K562 (cell line): ENCODE measurements at regions not wholly inside any gene's neighbourhood (a gene's known extent, or its start where the extent isn't known, plus 50 kb on each side); places are given as distances from the start of the nearest gene placed in this dataset.

Experiments used
- ATAC-seq: fragments of 200-7000 bp; cut with Tn5 transposase; 3 replicates; pipeline ENCODE4 v1.9.1; 2020; ENCODE audit warnings: moderate library complexity
- BruUV-seq: library from RNA; stranded (reverse); fragments of 400-500 nt; replicated peaks from 2 replicates; lab custom pipeline; 2021; lab: Mats Ljungman, UMichigan
- CTCF ChIA-PET: fragments of 300-600 bp; formaldehyde crosslinking; extraction: SDS; loops from one replicate; lab custom pipeline; 2021; ENCODE audit warnings: low intra/inter-chr PET ratio; lab: Yijun Ruan, JAX
- POLR2A ChIA-PET: fragments of 300-600, 350-650 bp; sonication (Branson Sonifier 250); formaldehyde crosslinking; extraction: SDS; loops from one replicate; lab custom pipeline; 2021; ENCODE audit warnings: antibody characterized with exemption, inconsistent platforms; lab: Yijun Ruan, JAX
- DNase-seq, 4 experiments: peaks; one replicate each; pipeline versions ENCODE4 v3.0.0 to v3.0.0-alpha.2; 2011 to 2018; ENCODE audit warnings: low spot score in 3 of 4, mixed read lengths in 3 of 4; ENCODE audit errors: extremely low read depth in 1 of 4
- FAIRE-seq: peaks from 2 replicates; lab custom pipeline; 2011; peaks lifted over from hg19 to GRCh38; lab: Jason Lieb, UNC
- H2AFZ ChIP-seq: 2 replicates; pipeline ENCODE4 v1.6.0; 2011; ENCODE audit warnings: low read depth, low read length, control low read depth, inconsistent platforms
- H3K27ac ChIP-seq: fragments of 200-600 bp; 3 replicates; pipeline ENCODE4 v1.8.0; 2011; ENCODE audit warnings: low read depth, mild to moderate bottlenecking, control low read depth, inconsistent platforms, low read length, moderate library complexity, mixed read lengths; ENCODE audit errors: extremely low read depth
- H3K27me3 ChIP-seq, 2 experiments: fragments of 300-600 bp in 1 of 2; 2 replicates in 1 of 2; 3 replicates in 1 of 2; pipeline versions ENCODE4 v1.6.0 to v1.8.0; 2011; ENCODE audit warnings: inconsistent platforms in 2 of 2, low read length in 2 of 2, mild to moderate bottlenecking in 1 of 2, mixed read lengths in 1 of 2, moderate library complexity in 1 of 2; ENCODE audit not compliant: control insufficient read depth in 2 of 2, insufficient read depth in 2 of 2
- H3K36me3 ChIP-seq: fragments of 300-600 bp; 3 replicates; pipeline ENCODE4 v1.8.0; 2011; ENCODE audit warnings: mild to moderate bottlenecking, low read length, inconsistent platforms; ENCODE audit not compliant: control insufficient read depth, insufficient read depth
- H3K4me1 ChIP-seq, 2 experiments: fragments of 200-600 bp in 1 of 2; replicated peaks in 1 of 2; 2 replicates in 1 of 2; 3 replicates in 1 of 2; pipeline versions ENCODE4 v1.5.1 to v1.8.0; 2011; ENCODE audit warnings: inconsistent platforms in 2 of 2, low read length in 2 of 2, mild to moderate bottlenecking in 1 of 2, mixed read lengths in 1 of 2, moderate library complexity in 1 of 2; ENCODE audit not compliant: control insufficient read depth in 2 of 2, insufficient read depth in 2 of 2
- H3K4me2 ChIP-seq: 2 replicates; pipeline ENCODE4 v1.6.1; 2011; ENCODE audit warnings: low read length, control low read depth, inconsistent platforms, mixed read lengths; ENCODE audit not compliant: insufficient read depth
- H3K4me3 ChIP-seq: fragments of 200-600 bp; sonication (generic), shearing (Covaris generic); 2 replicates; pipeline ENCODE4 v1.5.1; 2016; ENCODE audit warnings: control low read depth, inconsistent platforms
- H3K79me2 ChIP-seq: fragments of 200-600 bp; 3 replicates; pipeline ENCODE4 v1.8.0; 2011; ENCODE audit warnings: low read length, inconsistent platforms; ENCODE audit not compliant: control insufficient read depth, insufficient read depth
- H3K9ac ChIP-seq, 2 experiments: 2 replicates each; pipeline versions ENCODE4 v1.6.0 to v1.6.1; 2011; ENCODE audit warnings: low read depth in 2 of 2, low read length in 2 of 2, control low read depth in 1 of 2, inconsistent platforms in 1 of 2, mild to moderate bottlenecking in 1 of 2, mixed read lengths in 1 of 2; ENCODE audit not compliant: insufficient read depth in 1 of 2
- H3K9me1 ChIP-seq: one replicate; pipeline ENCODE4 v1.6.0; 2011; ENCODE audit warnings: inconsistent platforms, mild to moderate bottlenecking, low read length, moderate library complexity; ENCODE audit not compliant: control insufficient read depth, insufficient read depth
- H3K9me3 ChIP-seq: replicated peaks from 2 replicates; pipeline ENCODE4 v1.5.1; 2011; ENCODE audit warnings: low read depth, low read length, inconsistent platforms; ENCODE audit not compliant: control insufficient read depth, insufficient read depth
- H4K20me1 ChIP-seq: replicated peaks from 2 replicates; pipeline ENCODE4 v1.6.1; 2011; ENCODE audit warnings: low read length, inconsistent platforms, mixed read lengths; ENCODE audit not compliant: control insufficient read depth, insufficient read depth
- AFF4 ChIP-seq: sonication (generic); formaldehyde crosslinking; IDR thresholded peaks from 2 replicates; pipeline ENCODE4 v1.8.0; 2023; ENCODE audit warnings: mild to moderate bottlenecking, missing genetic modification reagents
- E2F4 ChIP-seq: sonication (generic); formaldehyde crosslinking; IDR thresholded peaks from 2 replicates; pipeline ENCODE4 v1.8.0; 2022; ENCODE audit warnings: mild to moderate bottlenecking, low read depth, missing genetic modification reagents
- ETV5 ChIP-seq: sonication (generic); formaldehyde crosslinking; IDR thresholded peaks from 2 replicates; pipeline ENCODE4 v1.4.0; 2020; ENCODE audit warnings: low read depth, mild to moderate bottlenecking, missing genetic modification reagents
- GMEB1 ChIP-seq: fragments of 250-450 bp; sonication (Bioruptor Pico); IDR thresholded peaks from 2 replicates; pipeline ENCODE4 v1.4.0; 2020; ENCODE audit warnings: mild to moderate bottlenecking
- HBP1 ChIP-seq: fragments of 450-650 bp; formaldehyde crosslinking; IDR thresholded peaks from 2 replicates; pipeline ENCODE4 v1.4.0; 2022; ENCODE audit warnings: missing genetic modification characterization
- KAT2B ChIP-seq: IDR thresholded peaks from one replicate; pipeline ENCODE4 v1.6.1; 2012; ENCODE audit warnings: low read depth, mild to moderate bottlenecking, control low read depth, inconsistent platforms, low read length, moderate library complexity
- MCM7 ChIP-seq, 2 experiments: fragments of 450-650 bp; IDR thresholded peaks; 2 replicates each; pipeline ENCODE4 v1.6.1; 2016 to 2018
- NR2C2 ChIP-seq, 2 experiments: fragments of 200-800 bp in 1 of 2; sonication (Bioruptor generic) in 1 of 2; sonication (generic) in 1 of 2; formaldehyde crosslinking in 1 of 2; IDR thresholded peaks; 2 replicates each; pipeline versions ENCODE4 v1.6.1 to v1.8.0; 2016 to 2022; ENCODE audit warnings: mild to moderate bottlenecking in 1 of 2, missing compliant biosample characterization in 1 of 2, missing genetic modification characterization in 1 of 2, missing genetic modification reagents in 1 of 2
- SMAD3 ChIP-seq: fragments of 450-650 bp; formaldehyde crosslinking; conservative IDR thresholded peaks from 2 replicates; pipeline ENCODE4 v1.4.0; 2020; ENCODE audit warnings: mild to moderate bottlenecking
- SNIP1 ChIP-seq: fragments of 450-650 bp; IDR thresholded peaks from 2 replicates; pipeline ENCODE4 v1.7.1; 2017; ENCODE audit warnings: low read depth, mild to moderate bottlenecking
- ZNF124 ChIP-seq: sonication (generic); formaldehyde crosslinking; IDR thresholded peaks from 2 replicates; pipeline ENCODE4 v1.8.1; 2022; ENCODE audit warnings: missing genetic modification reagents
- ZNF165 ChIP-seq: fragments of 250-450 bp; sonication (Bioruptor Pico); IDR thresholded peaks from 2 replicates; pipeline ENCODE4 v1.4.0; 2020; ENCODE audit warnings: borderline replicate concordance
- ZNF444 ChIP-seq: fragments of 250-450 bp; sonication (Bioruptor Pico); IDR thresholded peaks from 2 replicates; pipeline ENCODE4 v1.4.0; 2020; ENCODE audit warnings: mild to moderate bottlenecking, moderate library complexity
- ZNF785 ChIP-seq: fragments of 250-450 bp; sonication (Bioruptor Pico); IDR thresholded peaks from 2 replicates; pipeline ENCODE4 v1.4.0; 2020; ENCODE audit warnings: mild to moderate bottlenecking
- WGBS: fragments of 100-300 bp; shearing (Covaris generic); methylation state at CpG from one replicate; pipeline ENCODE4 v1.1.6; 2016; ENCODE audit warnings: low coverage, mixed read lengths; ENCODE audit not compliant: insufficient coverage; ENCODE audit errors: missing lambda C conversion rate; 5-methylcytosine and 5-hydroxymethylcytosine counted together
- in situ Hi-C: fragments of 300-500 bp; cut with MboI; formaldehyde crosslinking; loops from 4 replicates; pipeline ENCODE4 v1.15.0; 2018; ENCODE audit warnings: inconsistent platforms, mixed read lengths
- intact Hi-C: fragments of 100-400 bp; cut with micrococcal nuclease; formaldehyde crosslinking; loops from 2 replicates; pipeline ENCODE4 v1.14.2; 2022

- no peak for ATAC-seq
- no peak for FAIRE-seq
- WGBS: 6% methylated on average over 7 of the region's 7 CpGs
- no peak for TF ChIP-seq ZNF165
- no peak for TF ChIP-seq KAT2B
- TF ChIP-seq GMEB1: no peak
- no peak for TF ChIP-seq ETV5
- TF ChIP-seq ZNF785 (CRISPR knock-in tag): no peak
- no peak for TF ChIP-seq E2F4 (CRISPR knock-in tag)
- TF ChIP-seq MCM7 (IDR thresholded peaks at IDR 0.05): no peak
- no peak for TF ChIP-seq NR2C2 (CRISPR knock-in tag; IDR thresholded peaks at IDR 0.05)
- TF ChIP-seq NR2C2 (tag; IDR thresholded peaks at IDR 0.05): no peak
- no peak for TF ChIP-seq HBP1 (CRISPR knock-in tag)
- TF ChIP-seq SMAD3 (CRISPR knock-in tag): no peak
- no peak for TF ChIP-seq ZNF444 (CRISPR knock-in tag)
- no peak for TF ChIP-seq SNIP1
- no peak for TF ChIP-seq AFF4
- no peak for TF ChIP-seq ZNF124 (CRISPR knock-in tag)
Measured at GRCh38 chr15:77684341-77685081, 51.8 kb upstream of the LINGO1 start.

More at GRCh38 chr15:77684341-77685081, 51.8 kb upstream of the LINGO1 start:
- H3K27me3 ChIP-seq: peaks cover 10 to 74% of the 10 kb centered on the region in 2 experiments; a peak in 4 of 5 replicates
- no peak for DNase-seq
- no peak overlapping the region for H3K4me3 ChIP-seq
- H3K9me3 ChIP-seq: no peaks in the 10 kb centered on the region
- no peak overlapping the region for H2AFZ ChIP-seq
- peaks cover 8% of the 10 kb centered on the region; the same call in 1 of the 2 replicates for H4K20me1 ChIP-seq
- ChIA-PET POLR2A (interaction anchor here (0.6 to 0.7 kb wide), 2 partner anchors 92 to 1537 kb away, joined by 3 read pairs; no protein-coding TSS in a partner anchor), CTCF (no interaction called here)
- no peaks in the 10 kb centered on the region for H3K36me3 ChIP-seq
- intact Hi-C loops (no loop called here), in situ Hi-C loops (no loop called here)
- no TSS peak for BruUV-seq
- no peak overlapping the region for H3K4me2 ChIP-seq
- no peak overlapping the region for H3K9ac ChIP-seq
- no peaks in the 10 kb centered on the region for H3K79me2 ChIP-seq
- no peak overlapping the region for H3K27ac ChIP-seq
- H3K4me1 ChIP-seq: no peaks in the 10 kb centered on the region; a peak in 1 of 5 replicates
- no peaks in the 10 kb centered on the region for H3K9me1 ChIP-seq
